Breast epithelium (tissue), 3 donors: ENCODE measurements at regions not wholly inside any gene's neighbourhood (a gene's known extent, or its start where the extent isn't known, plus 50 kb on each side); places are given as distances from the start of the nearest gene placed in this dataset.

Experiments used
- POLR2AphosphoS5 ChIP-seq, 3 donors: sonication (generic); formaldehyde crosslinking; IDR thresholded peaks; one replicate each; pipeline ENCODE4 v1.6.1; 2017; ENCODE audit warnings: antibody characterized with exemption in 3 of 3
- TF ChIP-seq, protein P1 (sequence below), 3 donors: fragments of 450-650 bp; IDR thresholded peaks; one replicate each; pipeline ENCODE4 v1.5.1; 2016 to 2017; ENCODE audit warnings: antibody characterized with exemption in 3 of 3, mild to moderate bottlenecking in 3 of 3, moderate library complexity in 3 of 3

DNA sequence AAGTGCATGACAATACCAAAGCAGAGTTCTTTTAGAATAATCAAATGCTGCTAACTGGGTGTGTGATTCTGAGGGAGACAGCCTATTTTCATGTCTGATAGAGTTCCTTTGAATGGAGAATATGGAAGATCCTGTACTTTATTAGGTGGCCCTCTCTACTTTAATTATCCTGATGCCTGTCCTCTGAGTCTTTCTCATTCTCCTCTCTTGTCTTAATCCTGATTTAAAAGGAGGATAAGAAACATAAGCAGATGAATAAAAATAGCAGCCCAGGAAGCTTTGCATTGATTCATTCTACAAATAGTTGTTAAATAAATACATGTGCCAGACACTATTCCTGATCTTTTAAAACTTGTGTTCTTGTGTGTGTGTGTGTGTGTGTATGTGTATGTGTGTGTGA lies 387.3 kb downstream of the SPRY1 start:
- TF ChIP-seq, protein P1, sequence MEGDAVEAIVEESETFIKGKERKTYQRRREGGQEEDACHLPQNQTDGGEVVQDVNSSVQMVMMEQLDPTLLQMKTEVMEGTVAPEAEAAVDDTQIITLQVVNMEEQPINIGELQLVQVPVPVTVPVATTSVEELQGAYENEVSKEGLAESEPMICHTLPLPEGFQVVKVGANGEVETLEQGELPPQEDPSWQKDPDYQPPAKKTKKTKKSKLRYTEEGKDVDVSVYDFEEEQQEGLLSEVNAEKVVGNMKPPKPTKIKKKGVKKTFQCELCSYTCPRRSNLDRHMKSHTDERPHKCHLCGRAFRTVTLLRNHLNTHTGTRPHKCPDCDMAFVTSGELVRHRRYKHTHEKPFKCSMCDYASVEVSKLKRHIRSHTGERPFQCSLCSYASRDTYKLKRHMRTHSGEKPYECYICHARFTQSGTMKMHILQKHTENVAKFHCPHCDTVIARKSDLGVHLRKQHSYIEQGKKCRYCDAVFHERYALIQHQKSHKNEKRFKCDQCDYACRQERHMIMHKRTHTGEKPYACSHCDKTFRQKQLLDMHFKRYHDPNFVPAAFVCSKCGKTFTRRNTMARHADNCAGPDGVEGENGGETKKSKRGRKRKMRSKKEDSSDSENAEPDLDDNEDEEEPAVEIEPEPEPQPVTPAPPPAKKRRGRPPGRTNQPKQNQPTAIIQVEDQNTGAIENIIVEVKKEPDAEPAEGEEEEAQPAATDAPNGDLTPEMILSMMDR (IDR thresholded peaks at IDR 0.05), result no peak
- no peak for TF ChIP-seq POLR2AphosphoS5 (IDR thresholded peaks at IDR 0.05)
